Immature natural killer cell (primary cell): ENCODE measurements at regions not wholly inside any gene's neighbourhood (a gene's known extent, or its start where the extent isn't known, plus 50 kb on each side); places are given as distances from the start of the nearest gene placed in this dataset.
"Not testable (repeated sequence)": the region's sequence is repeated elsewhere in the genome, so short reads cannot be mapped to it uniquely, and the experiment has no call there.

Experiments used
- DNase-seq, 3 donors: peaks; one replicate each; pipeline ENCODE4 v3.0.0; 2022; ENCODE audit warnings: mixed read lengths in 1 of 3
- H3K27ac Mint-ChIP-seq, 6 donors: one replicate each; pipeline ENCODE4 v1.8.0; 2020; ENCODE audit warnings: mixed read lengths in 6 of 6, mild to moderate bottlenecking in 5 of 6, inconsistent platforms in 4 of 6, moderate library complexity in 3 of 6
- H3K27me3 Mint-ChIP-seq, 3 donors: one replicate each; pipeline ENCODE4 v1.8.0; 2020 to 2021; ENCODE audit warnings: low read depth in 3 of 3, mild to moderate bottlenecking in 3 of 3, mixed read lengths in 3 of 3, moderate library complexity in 3 of 3, inconsistent platforms in 1 of 3
- H3K36me3 Mint-ChIP-seq, 3 donors: one replicate each; pipeline ENCODE4 v1.8.0; 2020; ENCODE audit warnings: mixed read lengths in 3 of 3, inconsistent platforms in 2 of 3, mild to moderate bottlenecking in 2 of 3
- H3K4me1 Mint-ChIP-seq, 2 donors: one replicate each; pipeline ENCODE4 v1.8.0; 2020; ENCODE audit warnings: inconsistent platforms in 2 of 2, mild to moderate bottlenecking in 2 of 2, mixed read lengths in 2 of 2, moderate library complexity in 1 of 2
- H3K4me3 Mint-ChIP-seq, 5 donors: one replicate each; pipeline ENCODE4 v1.8.0; 2020; ENCODE audit warnings: mild to moderate bottlenecking in 5 of 5, mixed read lengths in 5 of 5, inconsistent platforms in 3 of 5, moderate library complexity in 3 of 5
- H3K9me3 Mint-ChIP-seq, 6 donors: one replicate each; pipeline ENCODE4 v1.8.0; 2020; ENCODE audit warnings: mild to moderate bottlenecking in 6 of 6, mixed read lengths in 6 of 6, inconsistent platforms in 4 of 6, moderate library complexity in 3 of 6

- H3K36me3 Mint-ChIP-seq = peaks cover 0 to 8% (median 5%) of the 10 kb centered on the region in 3 donors
- no peak for DNase-seq
- peaks cover 0 to 5% (median 0%) of the 10 kb centered on the region in 6 donors for H3K9me3 Mint-ChIP-seq
- no peak overlapping the region for H3K4me3 Mint-ChIP-seq
- peaks cover 12 to 20% of the 10 kb centered on the region in 2 donors for H3K4me1 Mint-ChIP-seq
- H3K27me3 Mint-ChIP-seq = peaks cover 10 to 16% (median 11%) of the 10 kb centered on the region in 3 donors
- H3K27ac Mint-ChIP-seq = no peak overlapping the region
These were observed 62.4 kb upstream of the ADPGK start for GRCh38 chr15:72845981-72846383.

GRCh38 chr15:72844067-72844466, 60.5 kb upstream of the ADPGK start:
- Mint-ChIP-seq H3K4me1 (peaks cover 16 to 20% of the 10 kb centered on the region in 2 donors), H3K27ac (no peak overlapping the region), H3K9me3 (peaks cover 0 to 5% (median 0%) of the 10 kb centered on the region in 6 donors), H3K36me3 (peaks cover 0 to 5% (median 4%) of the 10 kb centered on the region in 3 donors), H3K27me3 (peaks cover 9 to 13% (median 10%) of the 10 kb centered on the region in 3 donors), H3K4me3 (no peak overlapping the region)
- DNase-seq = peak in 2 of 3 donors; percentile 8 to 19

- not testable (repeated sequence) for DNase-seq, H3K36me3 Mint-ChIP-seq, H3K9me3 Mint-ChIP-seq, H3K4me3 Mint-ChIP-seq, H3K27ac Mint-ChIP-seq
- Mint-ChIP-seq H3K4me1 (peaks cover 22 to 25% of the 10 kb centered on the region in 2 donors), H3K27me3 (peaks cover 7 to 13% (median 10%) of the 10 kb centered on the region in 3 donors)
These were observed 59.8 kb upstream of the ADPGK start for GRCh38 chr15:72843340-72843739.

- Mint-ChIP-seq H3K36me3 (peaks cover 0 to 5% (median 4%) of the 10 kb centered on the region in 3 donors), H3K4me1 (peaks cover 21 to 28% of the 10 kb centered on the region in 2 donors), H3K27ac (no peak overlapping the region), H3K4me3 (no peak overlapping the region), H3K9me3 (peaks cover 0 to 5% (median 0%) of the 10 kb centered on the region in 6 donors), H3K27me3 (peaks cover 5 to 12% (median 8%) of the 10 kb centered on the region in 3 donors)
- no peak for DNase-seq
These were observed 56.6 kb upstream of the ADPGK start for GRCh38 chr15:72840114-72840513.

GRCh38 chr15:72838311-72838731, 54.8 kb upstream of the ADPGK start:
- Mint-ChIP-seq H3K9me3 (no peaks in the 10 kb centered on the region), H3K27me3 (peaks cover 1 to 10% (median 8%) of the 10 kb centered on the region in 3 donors), H3K4me1 (peaks cover 24 to 27% of the 10 kb centered on the region in 2 donors), H3K27ac (peak overlapping the region in 2 of 6 donors; percentile 8 to 48), H3K4me3 (peak overlapping the region in 2 of 5 donors; percentile 12 to 18), H3K36me3 (no peaks in the 10 kb centered on the region)
- DNase-seq = peak in 2 of 3 donors; percentile 8 to 23

GRCh38 chr15:72836676-72837330, 53.2 kb upstream of the ADPGK start:
- H3K36me3 Mint-ChIP-seq = no peaks in the 10 kb centered on the region
- peaks cover 0 to 8% (median 8%) of the 10 kb centered on the region in 3 donors for H3K27me3 Mint-ChIP-seq
- no peaks in the 10 kb centered on the region for H3K9me3 Mint-ChIP-seq
- H3K27ac Mint-ChIP-seq = no peak overlapping the region
- no peak overlapping the region for H3K4me3 Mint-ChIP-seq
- no peak for DNase-seq
- peaks cover 24 to 27% of the 10 kb centered on the region in 2 donors for H3K4me1 Mint-ChIP-seq

GRCh38 chr15:72835294-72835890, 51.8 kb upstream of the ADPGK start:
- Mint-ChIP-seq H3K4me3 (no peak overlapping the region), H3K27me3 (peaks cover 2 to 8% (median 8%) of the 10 kb centered on the region in 3 donors), H3K36me3 (no peaks in the 10 kb centered on the region), H3K27ac (peak overlapping the region in 2 of 6 donors; percentile 37 to 59), H3K4me1 (peaks cover 24 to 27% of the 10 kb centered on the region in 2 donors), H3K9me3 (no peaks in the 10 kb centered on the region)
- DNase-seq = peak in 1 of 3 donors; percentile 11

GRCh38 chr15:72833561-72833960, 50.0 kb upstream of the ADPGK start:
- Mint-ChIP-seq H3K9me3 (no peaks in the 10 kb centered on the region), H3K27me3 (peaks cover 4 to 12% (median 6%) of the 10 kb centered on the region in 3 donors), H3K4me3 (no peak overlapping the region), H3K27ac (no peak overlapping the region), H3K4me1 (peaks cover 17 to 22% of the 10 kb centered on the region in 2 donors), H3K36me3 (no peaks in the 10 kb centered on the region)
- DNase-seq = no peak
